CD14-positive monocyte (primary cell): ENCODE measurements at regions not wholly inside any gene's neighbourhood (a gene's known extent, or its start where the extent isn't known, plus 50 kb on each side); places are given as distances from the start of the nearest gene placed in this dataset.

Experiments
- DNase-seq, 3 donors: peaks; one replicate each; pipeline ENCODE4 v3.0.0-alpha.2; 2011 to 2022
- H2AFZ ChIP-seq: 2 replicates; pipeline ENCODE4 v1.6.0; 2012; ENCODE audit warnings: mild to moderate bottlenecking, low read depth, low read length, inconsistent platforms; ENCODE audit not compliant: insufficient read depth, poor library complexity, severe bottlenecking
- H3K27ac ChIP-seq, 2 donors: 1 replicate in 1 of 2; 2 replicates in 1 of 2; pipeline ENCODE4 v1.5.1; 2012 to 2013; ENCODE audit warnings: low read length in 2 of 2, control low read depth in 1 of 2, inconsistent platforms in 1 of 2, low read depth in 1 of 2, mild to moderate bottlenecking in 1 of 2
- H3K27me3 ChIP-seq, 2 donors: one replicate each; pipeline versions ENCODE4 v1.6.0 to v1.6.1; 2011 to 2013; ENCODE audit warnings: low read length in 2 of 2; ENCODE audit not compliant: control insufficient read depth in 2 of 2, insufficient read depth in 2 of 2
- H3K36me3 ChIP-seq, 2 donors: replicated peaks in 1 of 2; 1 replicate in 1 of 2; 2 replicates in 1 of 2; pipeline versions ENCODE4 v1.5.1 to v1.6.1; 2012 to 2013; ENCODE audit warnings: low read length in 2 of 2, control low read depth in 1 of 2, inconsistent platforms in 1 of 2, mild to moderate bottlenecking in 1 of 2; ENCODE audit not compliant: insufficient read depth in 2 of 2, control insufficient read depth in 1 of 2
- H3K4me1 ChIP-seq, 2 donors: 1 replicate in 1 of 2; 2 replicates in 1 of 2; pipeline versions ENCODE4 v1.5.1 to v1.6.1; 2012 to 2013; ENCODE audit warnings: low read length in 2 of 2, control low read depth in 1 of 2, inconsistent platforms in 1 of 2, mild to moderate bottlenecking in 1 of 2, moderate library complexity in 1 of 2; ENCODE audit not compliant: insufficient read depth in 2 of 2, control insufficient read depth in 1 of 2
- H3K4me2 ChIP-seq: replicated peaks from 2 replicates; pipeline ENCODE3; 2012; ENCODE audit warnings: low read length, moderate library complexity, mild to moderate bottlenecking; ENCODE audit not compliant: poor library complexity, severe bottlenecking; ENCODE audit errors: extremely low read depth
- H3K4me3 ChIP-seq, 3 experiments: fragments of 200-600 bp in 1 of 3; sonication (generic) in 1 of 3; replicated peaks in 1 of 3; 1 replicate in 2 of 3; 2 replicates in 1 of 3; pipeline ENCODE4 v1.5.1; 2011 to 2013; ENCODE audit warnings: low read length in 3 of 3, mild to moderate bottlenecking in 3 of 3, control low read depth in 2 of 3, low read depth in 2 of 3, inconsistent platforms in 1 of 3, moderate library complexity in 1 of 3
- H3K79me2 ChIP-seq: 2 replicates; pipeline ENCODE4 v1.6.0; 2012; ENCODE audit warnings: mild to moderate bottlenecking, control low read depth, inconsistent platforms, low read length, moderate library complexity; ENCODE audit not compliant: insufficient read depth
- H3K9ac ChIP-seq: 2 replicates; pipeline ENCODE4 v1.6.0; 2017; ENCODE audit warnings: low read length, mild to moderate bottlenecking; ENCODE audit not compliant: insufficient read depth, poor library complexity, severe bottlenecking
- H3K9me3 ChIP-seq, 2 donors: replicated peaks in 1 of 2; 1 replicate in 1 of 2; 2 replicates in 1 of 2; pipeline versions ENCODE4 v1.5.1 to v1.6.1; 2012 to 2013; ENCODE audit warnings: low read length in 2 of 2, control low read depth in 1 of 2; ENCODE audit not compliant: control insufficient read depth in 1 of 2, insufficient read depth in 1 of 2
- H4K20me1 ChIP-seq: 2 replicates; pipeline ENCODE4 v1.6.0; 2012; ENCODE audit warnings: mild to moderate bottlenecking, low read length, control low read depth, moderate library complexity; ENCODE audit not compliant: insufficient read depth
- H3K27ac Mint-ChIP-seq, 7 donors: one replicate each; pipeline ENCODE4 v1.8.0; 2020; ENCODE audit warnings: mild to moderate bottlenecking in 7 of 7, mixed read lengths in 7 of 7, moderate library complexity in 6 of 7, inconsistent platforms in 2 of 7
- H3K27me3 Mint-ChIP-seq, 3 donors: one replicate each; pipeline ENCODE4 v1.8.0; 2021 to 2022; ENCODE audit warnings: low read depth in 3 of 3, mild to moderate bottlenecking in 3 of 3, mixed read lengths in 3 of 3, moderate library complexity in 3 of 3, inconsistent platforms in 1 of 3
- H3K36me3 Mint-ChIP-seq, 2 donors: one replicate each; pipeline ENCODE4 v1.8.0; 2020; ENCODE audit warnings: mixed read lengths in 2 of 2, inconsistent platforms in 1 of 2, mild to moderate bottlenecking in 1 of 2
- H3K4me1 Mint-ChIP-seq: one replicate; pipeline ENCODE4 v1.8.0; 2020; ENCODE audit warnings: mild to moderate bottlenecking, mixed read lengths
- H3K4me3 Mint-ChIP-seq, 2 donors: one replicate each; pipeline ENCODE4 v1.8.0; 2020; ENCODE audit warnings: mild to moderate bottlenecking in 2 of 2, mixed read lengths in 2 of 2, moderate library complexity in 1 of 2
- H3K9me3 Mint-ChIP-seq, 7 donors: one replicate each; pipeline ENCODE4 v1.8.0; 2020 to 2022; ENCODE audit warnings: mixed read lengths in 7 of 7, mild to moderate bottlenecking in 6 of 7, moderate library complexity in 6 of 7, inconsistent platforms in 2 of 7
- WGBS: methylation state at CpG from one replicate; pipeline ENCODE4 v1.1.5; 2013; ENCODE audit warnings: missing lambda C conversion rate; ENCODE audit not compliant: insufficient coverage; 5-methylcytosine and 5-hydroxymethylcytosine counted together
- intact Hi-C, 2 donors: fragments of 100-400 bp; cut with micrococcal nuclease; formaldehyde crosslinking; loops; one replicate each; pipeline versions ENCODE4 v1.15.0 to v1.15.1; 2023
- TF ChIP-seq, protein P1 (sequence below): fragments of 200-600 bp; IDR thresholded peaks from one replicate; pipeline ENCODE4 v1.8.0; 2022; ENCODE audit warnings: antibody characterized with exemption, mild to moderate bottlenecking

DNA sequence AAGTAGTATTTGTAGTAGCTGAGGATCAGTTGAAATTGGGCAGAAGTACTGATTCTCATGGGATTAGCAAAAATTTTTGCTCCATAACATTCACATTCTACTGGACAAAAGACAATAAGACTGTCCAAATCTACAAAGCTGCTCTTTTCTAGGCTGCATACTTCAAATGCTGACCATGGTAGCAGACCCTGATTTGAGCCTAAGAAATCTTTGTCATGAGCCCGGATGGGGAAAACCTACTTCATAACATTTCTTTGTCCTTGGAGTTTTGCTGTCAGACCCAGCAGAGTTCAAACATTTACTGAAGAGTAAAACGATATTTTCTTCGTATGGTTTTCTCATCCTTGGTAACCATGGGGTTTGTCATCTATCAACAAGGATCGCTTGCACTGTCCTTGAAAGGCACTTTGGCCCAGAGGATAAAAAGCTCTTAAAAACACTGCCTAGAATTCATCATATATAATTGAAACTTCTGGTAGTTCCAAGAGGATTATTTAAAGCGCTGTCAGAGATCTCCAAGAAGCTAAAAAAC, 216.9 kb downstream of the CAVIN4 start:
- no peak overlapping the region for H3K4me3 ChIP-seq
- TF ChIP-seq, protein P1, sequence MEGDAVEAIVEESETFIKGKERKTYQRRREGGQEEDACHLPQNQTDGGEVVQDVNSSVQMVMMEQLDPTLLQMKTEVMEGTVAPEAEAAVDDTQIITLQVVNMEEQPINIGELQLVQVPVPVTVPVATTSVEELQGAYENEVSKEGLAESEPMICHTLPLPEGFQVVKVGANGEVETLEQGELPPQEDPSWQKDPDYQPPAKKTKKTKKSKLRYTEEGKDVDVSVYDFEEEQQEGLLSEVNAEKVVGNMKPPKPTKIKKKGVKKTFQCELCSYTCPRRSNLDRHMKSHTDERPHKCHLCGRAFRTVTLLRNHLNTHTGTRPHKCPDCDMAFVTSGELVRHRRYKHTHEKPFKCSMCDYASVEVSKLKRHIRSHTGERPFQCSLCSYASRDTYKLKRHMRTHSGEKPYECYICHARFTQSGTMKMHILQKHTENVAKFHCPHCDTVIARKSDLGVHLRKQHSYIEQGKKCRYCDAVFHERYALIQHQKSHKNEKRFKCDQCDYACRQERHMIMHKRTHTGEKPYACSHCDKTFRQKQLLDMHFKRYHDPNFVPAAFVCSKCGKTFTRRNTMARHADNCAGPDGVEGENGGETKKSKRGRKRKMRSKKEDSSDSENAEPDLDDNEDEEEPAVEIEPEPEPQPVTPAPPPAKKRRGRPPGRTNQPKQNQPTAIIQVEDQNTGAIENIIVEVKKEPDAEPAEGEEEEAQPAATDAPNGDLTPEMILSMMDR: no peak
- H3K9me3 ChIP-seq: peaks cover 0 to 4% of the 10 kb centered on the region in 2 donors
- intact Hi-C loops: no loop called here
- H3K27me3 Mint-ChIP-seq: peaks cover 0 to 2% (median 0%) of the 10 kb centered on the region in 3 donors
- no peak overlapping the region for H3K27ac ChIP-seq
- H4K20me1 ChIP-seq: no peaks in the 10 kb centered on the region
- H3K4me1 Mint-ChIP-seq: no peaks in the 10 kb centered on the region
- no peak overlapping the region for H3K9ac ChIP-seq
- no peak overlapping the region for H3K4me2 ChIP-seq
- H3K27ac Mint-ChIP-seq: no peak overlapping the region
- H3K36me3 Mint-ChIP-seq: no peaks in the 10 kb centered on the region
- H3K79me2 ChIP-seq: no peaks in the 10 kb centered on the region
- DNase-seq: no peak
- H3K27me3 ChIP-seq: no peaks in the 10 kb centered on the region
- 100% methylated on average over 1 of the region's 5 CpGs for WGBS
- peaks cover 0 to 3% (median 0%) of the 10 kb centered on the region in 7 donors for H3K9me3 Mint-ChIP-seq
- H3K4me3 Mint-ChIP-seq: no peak overlapping the region
- no peaks in the 10 kb centered on the region for H3K4me1 ChIP-seq
- no peak overlapping the region for H2AFZ ChIP-seq
- no peaks in the 10 kb centered on the region for H3K36me3 ChIP-seq

- H3K27ac ChIP-seq: no peak overlapping the region
- H3K4me3 ChIP-seq: no peak overlapping the region
- no peak overlapping the region for H2AFZ ChIP-seq
- Mint-ChIP-seq H3K9me3 (peaks cover 0 to 3% (median 1%) of the 10 kb centered on the region in 7 donors), H3K36me3 (no peaks in the 10 kb centered on the region), H3K4me3 (no peak overlapping the region), H3K27me3 (peaks cover 0 to 2% (median 0%) of the 10 kb centered on the region in 3 donors), H3K27ac (no peak overlapping the region), H3K4me1 (no peaks in the 10 kb centered on the region)
- intact Hi-C loops: no loop called here
- H3K79me2 ChIP-seq: no peaks in the 10 kb centered on the region
- no peaks in the 10 kb centered on the region for H3K4me1 ChIP-seq
- DNase-seq: no peak
- no peak overlapping the region for H3K4me2 ChIP-seq
- no peak overlapping the region for H3K9ac ChIP-seq
- TF ChIP-seq, protein P1: no peak
- no peaks in the 10 kb centered on the region for H3K9me3 ChIP-seq
- no peaks in the 10 kb centered on the region for H4K20me1 ChIP-seq
- H3K36me3 ChIP-seq: no peaks in the 10 kb centered on the region
- WGBS: 87% methylated on average over 2 of the region's 2 CpGs
- no peaks in the 10 kb centered on the region for H3K27me3 ChIP-seq
Measured at GRCh38 chr9:100803956-100804355, 224.6 kb upstream of the PLPPR1 start.
